SK-N-SH (cell line): ENCODE measurements at regions not wholly inside any gene's neighbourhood (a gene's known extent, or its start where the extent isn't known, plus 50 kb on each side); places are given as distances from the start of the nearest gene placed in this dataset.

ENCODE experiments used
- CTCF ChIA-PET: fragments of 300-600, 350-600 bp; formaldehyde crosslinking; extraction: SDS; loops from one replicate; lab custom pipeline; 2021; lab: Yijun Ruan, JAX
- POLR2A ChIA-PET: fragments of 350-600 bp; sonication (Branson Sonifier 250); formaldehyde crosslinking; extraction: SDS; loops from one replicate; lab custom pipeline; 2020; ENCODE audit warnings: antibody characterized with exemption, inconsistent platforms; lab: Yijun Ruan, JAX
- DNase-seq: peaks from one replicate; pipeline ENCODE4 v3.0.0; 2012
- H2AFZ ChIP-seq: fragments of 200-600 bp; sonication (generic); 2 replicates; pipeline ENCODE4 v1.8.1; 2016; ENCODE audit warnings: antibody characterized with exemption, mild to moderate bottlenecking, low read depth
- H3F3A ChIP-seq: fragments of 200-600 bp; sonication (generic); replicated peaks from 2 replicates; pipeline ENCODE3; 2016; ENCODE audit warnings: antibody characterized with exemption, mild to moderate bottlenecking; ENCODE audit not compliant: insufficient read depth
- H3K27ac ChIP-seq, 2 experiments: fragments of 200-500 bp in 1 of 2; fragments of 200-600 bp in 1 of 2; sonication (Bioruptor generic) in 1 of 2; sonication (generic), shearing (Covaris generic) in 1 of 2; 2 replicates each; pipeline versions ENCODE4 v1.5.1 to v1.6.1; 2014 to 2016; ENCODE audit warnings: low read depth in 2 of 2, inconsistent platforms in 1 of 2, low read length in 1 of 2, mild to moderate bottlenecking in 1 of 2, mixed read lengths in 1 of 2
- H3K27me3 ChIP-seq: fragments of 200-600 bp; sonication (generic), shearing (Covaris generic); 2 replicates; pipeline ENCODE4 v1.6.1; 2016; ENCODE audit warnings: mixed run types; ENCODE audit not compliant: insufficient read depth
- H3K36me3 ChIP-seq, 2 experiments: fragments of 200-500 bp in 1 of 2; fragments of 200-600 bp in 1 of 2; sonication (Bioruptor generic) in 1 of 2; sonication (generic) in 1 of 2; replicated peaks in 1 of 2; 2 replicates each; pipeline versions ENCODE3 to v1.5.1; 2014 to 2016; ENCODE audit warnings: low read length in 1 of 2, mild to moderate bottlenecking in 1 of 2; ENCODE audit not compliant: insufficient read depth in 2 of 2, control insufficient read depth in 1 of 2
- H3K4me1 ChIP-seq, 2 experiments: fragments of 200-500 bp in 1 of 2; fragments of 200-600 bp in 1 of 2; sonication (Bioruptor generic) in 1 of 2; sonication (generic), shearing (Covaris generic) in 1 of 2; 2 replicates each; pipeline versions ENCODE4 v1.5.1 to v1.6.1; 2014 to 2016; ENCODE audit warnings: low read depth in 1 of 2, low read length in 1 of 2, mixed run types in 1 of 2; ENCODE audit not compliant: insufficient read depth in 2 of 2, control insufficient read depth in 1 of 2
- H3K4me2 ChIP-seq: fragments of 200-600 bp; sonication (generic), shearing (Covaris generic); 2 replicates; pipeline ENCODE4 v1.6.1; 2017; ENCODE audit warnings: mixed run types
- H3K4me3 ChIP-seq, 2 experiments: fragments of 200-500 bp in 1 of 2; fragments of 200-600 bp in 1 of 2; sonication (Bioruptor generic) in 1 of 2; sonication (generic), shearing (Covaris generic) in 1 of 2; 2 replicates each; pipeline versions ENCODE4 v1.5.1 to v1.8.1; 2014 to 2016; ENCODE audit warnings: low read depth in 2 of 2, inconsistent platforms in 1 of 2, low read length in 1 of 2, mild to moderate bottlenecking in 1 of 2, mixed read lengths in 1 of 2, moderate library complexity in 1 of 2
- H3K79me2 ChIP-seq: fragments of 200-600 bp; sonication (generic); 2 replicates; pipeline ENCODE4 v1.8.1; 2017; ENCODE audit warnings: mild to moderate bottlenecking; ENCODE audit not compliant: insufficient read depth
- H3K9ac ChIP-seq: fragments of 200-600 bp; sonication (generic); 2 replicates; pipeline ENCODE4 v1.6.1; 2017; ENCODE audit warnings: mixed run types
- H3K9me2 ChIP-seq: fragments of 200-600 bp; sonication (generic); 2 replicates; pipeline ENCODE4 v1.6.1; 2017; ENCODE audit warnings: mixed run types
- H3K9me3 ChIP-seq: fragments of 200-600 bp; sonication (generic); 2 replicates; pipeline ENCODE4 v1.6.1; 2017; ENCODE audit warnings: mixed run types, mild to moderate bottlenecking, moderate library complexity
- H4K20me1 ChIP-seq: fragments of 200-600 bp; sonication (generic); 2 replicates; pipeline ENCODE4 v1.6.1; 2017; ENCODE audit warnings: mild to moderate bottlenecking, mixed run types; ENCODE audit not compliant: insufficient read depth
- EZH2phosphoT487 ChIP-seq: fragments of 200-600 bp; sonication (generic); IDR thresholded peaks from 2 replicates; pipeline ENCODE4 v1.6.1; 2017; ENCODE audit warnings: low read depth, mixed run types, mild to moderate bottlenecking, antibody characterized with exemption, moderate library complexity, borderline replicate concordance
- FOXM1 ChIP-seq: IDR thresholded peaks from 2 replicates; pipeline ENCODE4 v1.4.0; 2012; ENCODE audit warnings: low read depth, mild to moderate bottlenecking
- GATA2 ChIP-seq: sonication (generic); formaldehyde crosslinking; IDR thresholded peaks from 2 replicates; pipeline ENCODE4 v1.5.0; 2020; ENCODE audit warnings: mild to moderate bottlenecking, missing genetic modification reagents
- JUND ChIP-seq: IDR thresholded peaks from 2 replicates; pipeline ENCODE4 v1.4.0; 2012
- MAX ChIP-seq: IDR thresholded peaks from 2 replicates; pipeline ENCODE4 v1.4.0; 2012; ENCODE audit warnings: low read depth
- PBX3 ChIP-seq: IDR thresholded peaks from 2 replicates; pipeline ENCODE4; 2012
- RAD21 ChIP-seq: IDR thresholded peaks from 2 replicates; pipeline ENCODE4 v1.6.1; 2012; ENCODE audit warnings: mild to moderate bottlenecking, low read length
- REST ChIP-seq: IDR thresholded peaks from 2 replicates; pipeline ENCODE4 v1.6.1; 2012; ENCODE audit warnings: mild to moderate bottlenecking, low read depth, low read length, moderate library complexity
- RFX5 ChIP-seq: IDR thresholded peaks from 2 replicates; pipeline ENCODE4 v1.6.1; 2012; ENCODE audit warnings: mild to moderate bottlenecking, improper control_type of control experiment, low read length
- SMC3 ChIP-seq: IDR thresholded peaks from 2 replicates; pipeline ENCODE4 v1.6.1; 2012; ENCODE audit warnings: low read depth, low read length, improper control_type of control experiment
- USF1 ChIP-seq: IDR thresholded peaks from 2 replicates; pipeline ENCODE4 v1.4.0; 2012; ENCODE audit warnings: low read depth, borderline replicate concordance
- YY1 ChIP-seq: IDR thresholded peaks from 2 replicates; pipeline ENCODE4 v1.4.0; 2012; ENCODE audit warnings: low read depth, mild to moderate bottlenecking
- ZBTB33 ChIP-seq: IDR thresholded peaks from 2 replicates; pipeline ENCODE4 v1.4.0; 2012; ENCODE audit warnings: low read depth, borderline replicate concordance
- WGBS: methylation state at CpG from one replicate; pipeline ENCODE4 v1.1.6; 2017; ENCODE audit warnings: low lambda C conversion rate; 5-methylcytosine and 5-hydroxymethylcytosine counted together

- Histone ChIP-seq H3K27me3 (no peaks in the 10 kb centered on the region), H3K4me3 (no peak overlapping the region), H4K20me1 (no peaks in the 10 kb centered on the region), H3K79me2 (no peaks in the 10 kb centered on the region), H3K4me2 (no peak overlapping the region), H3F3A (no peaks in the 10 kb centered on the region), H3K9ac (no peak overlapping the region), H2AFZ (no peak overlapping the region), H3K9me2 (no peaks in the 10 kb centered on the region), H3K36me3 (no peaks in the 10 kb centered on the region), H3K27ac (no peak overlapping the region; a peak in 1 of 4 replicates), H3K4me1 (peaks cover 0 to 10% of the 10 kb centered on the region in 2 experiments; a peak in 2 of 4 replicates), H3K9me3 (no peaks in the 10 kb centered on the region)
- TF ChIP-seq RAD21 (no peak), SMC3 (no peak), MAX (no peak), FOXM1 (no peak), REST (no peak), PBX3 (no peak), JUND (no peak), EZH2phosphoT487 (no peak), YY1 (no peak), RFX5 (no peak), USF1 (no peak)
- 91% methylated on average over 2 of the region's 2 CpGs for WGBS
- ChIA-PET POLR2A (no interaction called here), CTCF (interaction anchor here (0.8 to 1.1 kb wide), 4 partner anchors 9 to 680 kb away, joined by 3 read pairs; no protein-coding TSS in a partner anchor)
- no peak for DNase-seq
Observed at GRCh38 chr13:79667771-79668170, 186.8 kb downstream of the NDFIP2 start.

GRCh38 chr13:79663977-79664636, 183.2 kb downstream of the NDFIP2 start:
- no peak overlapping the region for H3K4me2 ChIP-seq
- H3K79me2 ChIP-seq, result no peaks in the 10 kb centered on the region
- peaks cover 7 to 22% of the 10 kb centered on the region in 2 experiments; a peak in 3 of 4 replicates for H3K4me1 ChIP-seq
- H3F3A ChIP-seq, result no peaks in the 10 kb centered on the region
- no peaks in the 10 kb centered on the region for H3K27me3 ChIP-seq
- H2AFZ ChIP-seq, result no peak overlapping the region
- H3K27ac ChIP-seq, result peak overlapping the region in 1 of 2 experiments; percentile 89; a peak in 2 of 4 replicates
- H3K4me3 ChIP-seq, result no peak overlapping the region
- H3K9ac ChIP-seq, result no peak overlapping the region
- POLR2A ChIA-PET, result no interaction called here
- no peaks in the 10 kb centered on the region for H3K9me2 ChIP-seq
- CTCF ChIA-PET, result no interaction called here
- no peaks in the 10 kb centered on the region for H4K20me1 ChIP-seq
- H3K9me3 ChIP-seq, result no peaks in the 10 kb centered on the region
- no peak for DNase-seq
- H3K36me3 ChIP-seq, result no peaks in the 10 kb centered on the region
- WGBS, result 95% methylated on average over 6 of the region's 6 CpGs
- TF ChIP-seq GATA2 (CRISPR knock-in tag), result no peak
- no peak for TF ChIP-seq REST
- no peak for TF ChIP-seq ZBTB33
- TF ChIP-seq JUND, result no peak
- no peak for TF ChIP-seq MAX
